Body of pancreas (tissue), 4 donors: ENCODE measurements at regions not wholly inside any gene's neighbourhood (a gene's known extent, or its start where the extent isn't known, plus 50 kb on each side); places are given as distances from the start of the nearest gene placed in this dataset.

Experiments
- CTCF ChIP-seq, 7 experiments: fragments of 450-650 bp in 4 of 7; fragments of 200-600 bp in 3 of 7; sonication (generic) in 3 of 7; IDR thresholded peaks; one replicate each; pipeline ENCODE4 v1.5.1; 2016 to 2019; ENCODE audit warnings: antibody characterized with exemption in 7 of 7
- POLR2A ChIP-seq, 3 donors: fragments of 450-650 bp; IDR thresholded peaks; one replicate each; pipeline ENCODE4 v1.6.1; 2016; ENCODE audit warnings: antibody characterized with exemption in 3 of 3, mild to moderate bottlenecking in 2 of 3

- TF ChIP-seq CTCF (IDR thresholded peaks at IDR 0.05) (no peak), POLR2A (IDR thresholded peaks at IDR 0.05) (no peak)
Measured at GRCh38 chr12:19998961-19999804, 369.2 kb upstream of the PDE3A start.
